ENCODE measurements at regions not wholly inside any gene's neighbourhood (a gene's known extent, or its start where the extent isn't known, plus 50 kb on each side); places are given as distances from the start of the nearest gene placed in this dataset.
"Not testable (repeated sequence)": the region's sequence is repeated elsewhere in the genome, so short reads cannot be mapped to it uniquely, and the experiment has no call there.

DNA sequence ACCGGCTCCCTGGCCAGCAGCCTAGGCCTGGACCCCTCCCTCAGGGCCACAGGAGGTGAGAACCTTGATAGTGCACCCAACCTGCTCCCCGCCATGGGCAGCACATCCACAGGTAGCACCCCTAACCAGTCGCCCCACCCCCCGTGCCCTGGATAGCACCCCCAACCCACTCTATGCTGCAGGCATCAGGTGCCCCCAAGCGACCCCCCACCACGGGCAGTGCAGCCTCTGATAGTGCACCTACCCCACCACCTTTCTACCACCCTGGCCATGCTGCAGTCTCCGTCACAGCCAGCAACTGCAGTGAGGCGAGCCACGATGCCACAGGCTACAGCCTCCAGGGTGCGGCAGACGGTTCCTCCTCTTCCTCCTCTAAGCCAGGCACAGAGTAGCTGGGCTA is 55.6 kb downstream of the SOWAHC start:
- no peak for DNase-seq (ENCODE audit: low read depth)

DNA sequence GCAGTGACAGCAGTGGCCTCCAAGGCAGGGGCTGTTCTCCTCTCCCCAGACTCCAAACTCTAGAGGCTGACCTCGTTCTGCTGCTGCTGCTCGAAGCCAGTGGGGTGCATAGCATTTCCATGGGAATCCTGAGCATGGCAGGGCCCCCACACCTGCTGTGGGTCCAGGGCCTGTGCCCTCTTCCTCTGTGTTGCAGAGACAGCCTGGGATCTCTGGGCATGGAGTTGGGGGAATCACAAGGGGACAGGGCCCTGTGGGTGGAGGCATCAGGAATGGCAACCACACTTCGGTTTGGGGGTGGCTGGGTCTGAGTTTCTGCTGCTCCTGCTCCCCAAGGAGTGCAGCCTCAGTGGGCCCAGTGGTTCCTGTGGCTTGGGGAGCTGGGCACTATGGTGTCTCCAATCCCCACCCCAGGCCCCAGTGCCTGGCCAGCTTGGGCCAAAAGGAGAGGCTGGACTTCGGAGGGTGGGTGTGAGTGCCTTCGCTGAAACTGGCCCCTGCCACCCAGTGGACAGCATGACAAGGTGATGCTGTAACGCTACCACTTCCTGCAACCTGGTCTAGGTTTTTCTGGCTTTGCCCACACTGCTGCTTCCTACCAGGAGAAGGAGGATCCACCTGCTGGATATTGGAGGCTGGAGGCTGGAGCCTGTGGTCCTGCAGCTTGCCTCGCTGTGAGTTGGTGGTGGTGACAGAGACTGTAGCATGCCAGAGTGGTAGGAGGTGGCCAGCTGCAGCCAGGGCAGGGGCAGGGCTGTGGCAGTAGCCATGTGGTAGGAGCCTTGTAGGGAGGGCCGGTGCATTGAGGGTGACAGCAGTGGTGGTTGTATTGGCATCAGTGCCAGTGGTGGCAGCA is 56.6 kb downstream of the SOWAHC start:
- DNase-seq (ENCODE audit: low read depth) = no peak

DNA sequence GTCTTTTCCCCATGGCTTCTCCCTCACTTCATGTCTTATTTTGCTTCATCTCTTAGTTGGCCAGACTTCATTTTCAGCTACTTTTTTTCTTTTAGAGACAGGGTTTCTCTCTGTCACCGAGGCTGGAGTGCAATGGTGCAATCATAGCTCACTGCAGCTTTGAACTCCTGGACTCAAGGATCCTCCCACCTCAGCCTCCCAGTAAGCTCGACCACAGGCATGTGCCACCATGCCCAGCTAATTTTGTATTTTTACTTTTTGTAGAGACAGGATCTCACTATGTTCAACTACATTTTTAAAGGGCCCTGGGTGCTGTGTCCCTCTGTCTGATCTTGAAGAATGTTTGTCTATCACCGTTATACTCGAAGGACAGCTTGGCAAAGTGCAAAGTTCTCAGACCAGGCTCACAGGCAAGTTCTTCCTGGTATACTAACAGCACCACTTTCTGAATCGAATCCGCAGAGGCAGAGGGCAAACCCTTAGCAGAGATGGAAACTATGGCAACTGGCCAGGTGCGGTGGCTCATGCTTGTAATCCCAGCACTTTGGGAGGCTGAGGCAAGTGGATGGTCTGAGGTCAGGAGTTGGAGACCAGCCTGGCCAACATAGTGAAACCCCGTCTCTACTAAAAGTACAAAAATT is 60.9 kb downstream of the SOWAHC start:
- DNase-seq (ENCODE audit: low read depth) = no peak

DNA sequence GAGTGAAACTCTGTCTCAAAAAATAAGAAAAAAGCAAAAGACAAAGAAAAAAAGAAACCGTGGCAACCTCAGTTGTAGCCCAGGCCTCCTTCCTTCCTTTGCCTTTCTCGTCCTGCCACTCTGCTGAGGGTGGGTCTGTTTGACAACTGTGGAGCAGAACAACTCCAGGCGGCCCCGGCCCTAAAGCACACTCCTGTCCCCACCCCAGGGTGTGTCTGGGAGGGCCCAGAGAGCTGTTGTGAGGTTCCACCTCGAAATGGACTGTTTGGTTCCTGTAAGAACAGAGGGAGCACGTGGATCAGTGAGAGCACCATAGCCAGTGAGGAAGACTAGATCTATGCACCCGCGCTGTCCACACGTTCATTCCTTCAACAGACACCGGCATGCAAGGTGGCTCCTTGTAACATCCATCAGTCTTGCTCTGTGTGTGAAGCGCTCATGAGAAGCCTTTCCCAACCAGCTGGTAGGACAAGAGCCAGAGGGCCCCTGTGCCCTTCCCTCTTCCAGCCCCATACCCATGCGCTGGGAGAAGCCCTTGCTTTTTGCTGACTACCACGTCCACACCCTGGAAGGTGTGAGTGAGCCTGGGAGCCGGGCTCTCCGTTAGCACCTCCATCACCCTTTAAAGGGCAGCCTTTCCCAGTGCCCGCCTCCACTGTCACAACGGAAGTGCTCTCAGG is 61.6 kb downstream of the SOWAHC start:
- DNase-seq (ENCODE audit: low read depth) = no peak

DNA sequence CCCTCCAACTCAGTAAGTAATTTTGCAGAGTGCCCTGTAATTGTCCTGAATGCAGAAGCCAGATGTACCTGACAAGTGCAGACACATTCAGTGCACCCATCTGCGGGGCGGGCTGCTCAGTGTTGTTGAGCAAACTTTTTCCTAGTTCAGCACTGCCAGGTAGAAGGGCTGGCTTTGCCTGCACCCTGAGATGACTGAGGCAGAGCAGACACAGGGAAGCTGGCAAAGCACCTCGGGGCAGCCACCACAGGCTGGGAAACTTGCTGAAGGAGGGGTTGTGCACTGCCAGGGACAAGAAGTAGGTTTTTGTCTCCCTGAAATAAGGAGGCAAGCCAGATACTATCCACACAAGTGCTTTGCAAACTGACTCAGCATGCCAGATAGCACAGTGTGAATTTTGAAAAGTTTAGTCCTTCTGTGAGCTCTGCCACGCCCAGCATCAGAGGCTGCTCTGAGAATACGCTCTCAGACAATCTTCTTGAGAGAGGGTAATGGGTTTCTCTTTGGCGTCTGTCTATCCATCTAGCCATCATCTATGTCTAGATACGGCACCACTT is 62.3 kb downstream of the SOWAHC start:
- no peak for DNase-seq (ENCODE audit: low read depth)

DNA sequence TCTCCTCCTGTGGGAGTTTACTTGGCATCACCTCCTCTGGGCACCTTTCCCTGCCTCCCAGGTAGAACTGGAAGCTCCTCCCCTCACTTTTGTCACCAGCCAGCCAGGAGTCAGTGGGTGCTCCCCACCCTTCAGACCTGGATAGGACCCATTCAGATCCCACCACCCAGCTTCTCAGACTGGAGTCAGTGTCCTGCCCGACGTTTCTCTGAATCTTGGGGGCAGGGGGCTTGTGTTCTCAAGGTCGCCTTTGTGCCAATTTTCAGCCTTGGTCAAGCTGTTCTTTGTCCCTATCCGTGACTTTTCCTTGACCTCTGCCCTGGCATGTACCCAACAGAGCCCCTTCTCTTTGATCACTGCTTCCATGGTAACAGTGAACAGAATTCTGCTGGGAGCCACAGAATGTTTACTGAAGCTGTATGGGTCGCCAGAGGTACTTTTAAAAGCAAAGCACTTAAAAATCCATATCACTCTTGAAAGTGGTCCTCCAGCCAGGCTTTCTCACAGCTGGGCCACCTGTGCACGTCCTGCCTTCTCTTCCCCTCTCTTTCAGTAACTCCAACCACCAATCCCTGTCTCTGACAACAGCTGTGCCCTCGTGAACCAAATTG is 63.1 kb downstream of the SOWAHC start:
- DNase-seq (ENCODE audit: low read depth) = not testable (repeated sequence)

DNA sequence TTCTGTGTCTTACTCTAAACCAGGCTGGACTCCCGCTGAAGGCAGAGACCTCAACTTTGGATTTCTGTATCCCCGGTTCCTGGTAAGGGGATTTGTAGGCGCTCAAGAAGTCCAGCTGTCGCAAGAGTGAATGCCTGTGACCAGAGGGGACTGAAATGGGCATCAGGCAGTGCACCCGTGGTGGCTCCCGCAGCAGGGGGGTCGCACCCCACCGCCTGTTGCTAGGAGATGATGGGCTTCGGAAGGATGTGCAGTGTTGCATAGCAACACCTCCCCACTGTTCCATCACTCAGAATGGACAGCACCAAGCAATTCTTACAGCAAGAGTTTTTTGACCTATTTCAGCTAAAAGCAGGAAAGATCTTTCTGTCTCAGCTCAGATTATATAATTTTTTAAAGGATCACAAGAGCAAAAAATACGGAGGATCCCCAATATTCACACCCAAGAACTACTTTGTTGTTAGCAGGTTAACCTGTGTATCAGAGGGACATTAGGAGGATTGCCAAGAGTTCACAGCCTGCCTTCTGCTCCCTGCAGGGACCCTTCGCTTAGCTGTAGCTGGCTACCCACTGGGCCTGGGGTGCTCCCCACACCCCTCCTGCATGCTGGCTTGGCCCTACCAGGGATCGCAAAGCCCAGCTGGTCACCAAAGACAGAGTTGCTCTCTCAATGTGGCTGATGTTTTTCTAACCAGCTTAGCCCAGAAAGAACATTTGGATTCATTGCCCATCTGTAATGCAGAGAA is 63.8 kb downstream of the SOWAHC start:
- DNase-seq (ENCODE audit: low read depth) = no peak

DNA sequence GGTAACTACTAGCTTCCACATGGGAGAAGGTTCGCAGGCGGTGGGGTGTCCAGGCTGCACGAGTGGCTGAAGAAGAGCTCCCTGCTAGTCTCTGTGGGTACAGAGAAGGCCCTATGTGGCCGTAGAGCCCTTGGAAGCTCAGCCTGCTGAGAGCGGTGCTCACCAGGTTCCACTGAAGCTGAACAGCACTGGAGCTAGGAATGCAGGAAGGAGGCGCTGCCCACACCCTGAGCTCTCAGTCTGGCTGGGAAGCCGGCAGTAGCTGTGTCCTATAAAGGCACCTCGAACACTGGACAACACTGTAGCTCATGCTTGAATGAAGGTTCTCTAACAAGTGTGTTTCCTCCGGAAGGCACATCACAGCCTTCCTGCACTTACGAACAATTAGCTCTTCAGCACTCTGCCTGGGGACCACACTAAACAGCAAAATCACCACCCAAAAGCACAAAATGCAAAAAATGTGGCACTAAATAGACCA is 64.6 kb downstream of the SOWAHC start:
- not testable (repeated sequence) for DNase-seq (ENCODE audit: low read depth)

DNA sequence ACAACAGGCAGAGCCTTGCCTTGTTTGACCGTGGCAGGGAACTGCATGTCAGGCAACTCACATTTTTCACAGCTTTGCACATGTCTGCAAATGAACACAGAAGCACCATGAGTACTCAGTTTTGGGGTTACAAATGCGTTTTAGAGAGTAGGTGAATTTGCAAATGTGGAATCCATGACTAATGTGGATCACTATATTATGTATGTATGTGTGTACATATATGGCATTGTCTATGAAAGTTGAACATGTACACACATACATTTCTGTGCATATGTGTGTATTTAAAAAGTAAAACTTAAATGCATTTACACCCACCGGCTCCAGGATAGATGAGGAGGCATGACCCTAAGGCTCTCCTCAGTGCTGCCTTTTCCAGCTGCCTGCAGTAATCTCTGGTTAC is 65.1 kb downstream of the SOWAHC start:
- DNase-seq (ENCODE audit: low read depth) = no peak

DNA sequence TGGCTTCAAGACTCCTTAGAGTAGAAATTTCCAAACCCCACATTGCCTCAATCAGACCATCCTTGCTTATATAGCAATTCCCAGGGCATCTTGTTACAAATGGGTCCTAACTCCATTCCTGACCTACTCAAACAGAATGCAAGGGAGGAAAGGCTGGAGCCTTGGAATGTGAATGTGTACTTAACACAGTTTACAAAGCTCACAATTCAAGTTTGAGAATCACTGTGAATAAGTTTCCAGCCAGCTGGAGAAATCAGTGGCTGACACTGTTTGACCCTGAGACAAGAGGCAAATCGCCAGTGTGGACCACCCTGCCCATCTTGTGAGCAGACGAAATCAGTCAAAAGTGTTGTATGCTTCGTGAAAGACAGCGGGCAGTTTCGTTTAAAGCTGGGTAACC is 65.5 kb downstream of the SOWAHC start:
- DNase-seq (ENCODE audit: low read depth) = no peak

DNA sequence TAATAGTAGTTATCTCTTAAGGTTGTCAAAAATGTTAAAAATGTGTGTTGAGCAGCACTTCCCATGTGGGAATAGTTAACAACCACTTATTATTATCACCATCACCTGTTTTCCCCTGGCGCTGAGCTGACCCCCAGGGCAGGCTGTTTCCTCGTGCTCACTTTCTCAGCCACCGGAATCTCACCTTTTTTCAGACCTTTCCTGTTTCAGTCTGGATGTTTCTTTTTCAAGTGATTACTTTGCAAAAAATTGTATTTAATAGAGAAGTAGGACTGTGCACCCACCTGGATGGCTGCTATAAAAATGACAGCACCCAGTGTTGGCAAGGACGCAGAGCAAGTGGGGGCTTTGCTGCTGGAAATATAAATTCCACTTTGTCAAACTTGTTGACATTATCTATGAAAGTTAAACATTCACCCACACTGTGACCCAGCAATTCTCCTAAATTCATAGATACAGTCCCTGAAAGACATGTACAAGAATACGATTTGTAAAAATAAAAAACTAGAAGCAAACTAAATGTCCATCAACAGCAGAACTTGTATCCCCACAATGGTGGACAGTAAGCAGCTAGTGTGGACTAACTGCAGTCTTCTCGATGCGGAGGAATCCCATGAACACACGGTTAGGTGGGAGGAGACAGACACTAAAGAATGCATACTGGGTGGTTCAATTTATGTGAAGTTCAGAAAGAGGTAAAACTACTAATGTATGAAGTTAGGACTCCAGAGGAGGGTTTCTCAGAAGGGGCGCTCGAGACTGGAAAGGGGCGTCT is 66.5 kb downstream of the SOWAHC start:
- no peak for DNase-seq (ENCODE audit: low read depth)

DNA sequence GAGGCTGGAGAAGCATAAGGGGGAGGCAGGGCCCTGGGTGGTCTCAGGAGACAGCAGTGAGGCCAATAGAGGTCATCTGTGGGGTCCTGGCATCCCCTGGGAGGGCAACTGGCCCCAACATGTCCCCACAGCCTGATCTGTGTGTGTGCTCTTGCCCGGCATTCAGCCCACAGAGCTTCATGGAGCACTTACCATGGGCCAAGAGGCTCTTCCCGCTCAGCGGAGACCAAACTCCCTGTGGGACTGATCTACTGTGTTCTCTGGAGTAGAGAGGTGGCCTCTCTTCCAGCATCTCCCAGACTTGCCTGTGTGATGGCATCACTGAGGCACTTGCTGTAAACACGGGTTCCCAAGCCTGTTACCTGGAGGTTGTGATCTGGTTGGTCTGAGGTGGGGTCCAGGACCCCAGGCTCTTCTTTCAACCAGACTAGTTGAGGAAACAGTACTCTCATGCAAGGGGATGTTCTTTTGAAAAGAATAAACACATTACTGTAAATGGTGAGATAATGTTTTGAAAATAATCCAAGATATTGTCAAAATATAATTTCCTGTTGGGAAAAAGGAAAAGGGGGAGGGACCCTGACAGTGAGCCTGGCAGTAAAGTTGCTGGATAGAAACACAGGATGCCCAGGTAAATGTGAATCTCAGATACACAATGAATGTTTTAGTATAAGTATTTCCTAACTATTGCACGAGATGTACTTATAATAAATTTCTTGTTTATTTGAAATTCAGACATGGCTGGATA is 67.6 kb downstream of the SOWAHC start:
- DNase-seq (ENCODE audit: low read depth) = no peak

DNA sequence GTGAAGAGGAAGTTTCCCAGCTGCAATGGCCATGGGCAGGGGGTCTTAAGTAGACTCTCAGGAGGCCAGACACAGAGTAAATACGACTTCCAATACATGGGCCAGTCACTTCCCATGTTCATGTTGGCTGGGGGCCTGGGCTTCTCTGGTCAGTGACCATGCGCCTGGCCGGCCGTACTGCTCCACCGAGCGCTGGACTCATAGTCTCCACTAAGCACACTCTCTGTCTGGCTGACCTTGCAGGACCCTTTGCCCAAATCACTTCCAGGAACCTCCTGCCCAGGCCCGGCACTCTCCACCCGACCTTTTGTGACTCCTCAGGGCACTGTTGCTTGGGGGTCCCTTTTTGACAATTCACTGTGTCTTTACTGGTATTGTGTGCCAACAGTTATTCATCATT is 69.3 kb downstream of the SOWAHC start:
- DNase-seq (ENCODE audit: low read depth) = no peak

DNA sequence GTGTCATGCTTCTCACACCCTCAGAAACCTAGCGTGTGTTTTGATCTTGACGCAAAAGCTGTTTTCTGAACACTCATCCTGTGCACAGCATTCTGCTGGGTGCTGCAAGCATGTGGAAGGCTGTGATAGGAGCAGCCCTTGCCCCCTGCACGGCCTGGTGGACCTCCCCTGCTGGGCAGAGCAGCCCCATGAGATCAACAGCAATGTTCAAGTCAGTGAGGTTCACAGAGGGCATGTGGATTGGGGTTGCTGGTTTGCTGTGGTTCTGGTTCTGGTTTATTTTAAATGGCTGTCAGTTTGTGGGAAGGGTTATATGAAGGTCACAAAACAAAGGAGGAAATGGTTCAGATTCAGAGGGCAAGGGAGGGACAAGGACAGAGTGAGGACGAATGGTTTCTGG is 71.3 kb downstream of the SOWAHC start:
- no peak for DNase-seq (ENCODE audit: low read depth)

DNA sequence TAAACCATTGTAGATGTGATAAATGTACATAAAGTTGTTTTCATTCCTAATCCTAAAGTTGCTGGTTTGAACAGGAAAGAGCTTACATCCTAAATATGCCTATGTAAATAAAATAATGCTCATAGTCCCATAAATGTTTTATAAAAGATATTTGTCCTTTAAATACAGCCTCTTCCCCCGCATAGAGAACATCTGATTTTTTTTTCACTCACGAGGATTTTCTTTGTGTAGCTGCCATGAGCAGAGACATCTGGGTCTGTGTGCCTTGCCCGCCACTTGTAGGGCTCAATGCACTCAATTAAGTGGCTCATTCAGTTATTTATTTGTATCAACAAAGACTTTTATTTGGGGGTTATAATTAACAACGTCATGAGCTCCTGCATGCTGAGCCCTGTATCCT is 72.8 kb downstream of the SOWAHC start:
- DNase-seq (ENCODE audit: low read depth) = no peak

DNA sequence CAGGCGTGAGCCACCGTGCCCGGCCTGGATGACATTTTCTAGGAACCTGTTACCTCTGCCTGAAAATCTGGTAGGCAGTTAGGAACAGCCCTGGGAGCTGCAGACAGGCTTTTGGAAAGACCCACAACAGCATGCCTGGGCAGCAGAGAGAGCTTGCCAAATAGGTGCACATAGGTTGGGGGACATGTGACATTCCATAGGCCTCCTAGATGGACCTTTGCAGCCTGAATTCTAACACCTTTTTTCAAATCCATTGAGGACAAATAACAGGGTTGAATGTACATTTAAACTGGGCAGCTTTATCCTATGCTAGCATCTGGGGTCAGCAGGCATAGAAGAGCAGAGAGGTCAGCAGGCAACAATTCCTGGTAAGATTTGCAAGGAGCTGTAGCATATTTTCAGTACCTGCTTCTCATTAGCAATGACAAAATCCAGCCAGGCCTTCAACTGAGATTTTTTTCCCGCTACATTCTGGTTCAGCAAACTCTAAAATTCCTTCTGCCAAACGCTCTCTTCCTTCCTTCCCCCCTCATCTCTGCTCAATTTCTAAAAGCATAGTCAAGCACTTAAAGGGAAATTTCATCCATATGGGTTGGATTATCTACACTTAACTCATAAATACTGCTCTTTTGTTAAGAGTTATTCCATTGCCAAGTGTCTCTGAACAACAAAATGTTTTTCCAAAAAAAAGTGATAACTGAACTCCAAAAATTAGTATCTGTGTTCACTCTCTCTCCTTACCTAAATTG is 75.2 kb downstream of the SOWAHC start:
- no peak for DNase-seq (ENCODE audit: low read depth)

DNA sequence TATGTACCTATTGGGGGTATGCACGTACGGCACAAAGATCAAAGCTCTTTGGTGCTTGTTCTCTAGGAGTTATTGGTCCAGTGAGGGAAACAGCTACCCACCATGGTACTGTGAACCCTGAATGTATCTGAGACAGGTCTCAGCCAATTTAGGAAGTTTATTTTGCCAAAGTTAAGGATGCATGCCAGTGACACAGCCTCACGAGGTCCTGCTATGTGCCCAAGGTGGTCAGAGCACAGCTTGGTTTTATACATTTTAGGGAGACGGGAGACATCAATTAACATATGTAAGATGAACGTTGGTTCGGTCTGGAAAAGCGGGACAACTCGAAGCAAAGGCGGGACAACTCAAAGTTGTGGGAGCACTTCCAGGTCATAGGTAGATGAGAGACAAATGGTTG is 75.8 kb downstream of the SOWAHC start:
- no peak for DNase-seq (ENCODE audit: low read depth)

DNA sequence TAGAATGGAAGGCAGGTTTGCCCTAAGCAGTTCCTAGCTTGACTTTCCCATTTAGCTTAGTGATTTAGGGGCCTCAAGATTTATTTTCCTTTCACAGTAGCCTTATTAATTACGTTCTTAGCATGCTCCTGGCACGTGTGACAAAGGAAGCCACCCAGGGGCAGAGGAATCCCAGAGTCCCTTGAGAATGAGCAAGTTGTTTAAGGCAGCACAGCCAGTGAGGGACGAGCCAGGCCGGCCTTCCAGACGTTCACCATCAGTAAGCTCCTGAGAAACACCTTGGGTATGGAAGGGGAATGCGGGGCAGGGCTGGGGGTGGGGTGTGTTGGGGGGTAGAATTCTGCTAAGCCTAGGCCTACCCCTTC is 76.3 kb downstream of the SOWAHC start:
- no peak for DNase-seq (ENCODE audit: low read depth)
